HUES64 (cell line): ENCODE measurements at regions not wholly inside any gene's neighbourhood (a gene's known extent, or its start where the extent isn't known, plus 50 kb on each side); places are given as distances from the start of the nearest gene placed in this dataset.

Source experiments
- H3K27ac ChIP-seq: 2 replicates; pipeline ENCODE4 v1.7.0; 2013; ENCODE audit warnings: low read depth, low read length, inconsistent platforms
- H3K27me3 ChIP-seq: 2 replicates; pipeline ENCODE4 v1.6.1; 2013; ENCODE audit warnings: mild to moderate bottlenecking, low read length; ENCODE audit not compliant: insufficient read depth
- H3K36me3 ChIP-seq: 2 replicates; pipeline ENCODE4 v1.6.1; 2013; ENCODE audit warnings: mild to moderate bottlenecking, low read length; ENCODE audit not compliant: insufficient read depth
- H3K4me1 ChIP-seq: 2 replicates; pipeline ENCODE4 v1.6.1; 2013; ENCODE audit warnings: mild to moderate bottlenecking, low read length, moderate library complexity; ENCODE audit not compliant: insufficient read depth
- H3K4me3 ChIP-seq: 2 replicates; pipeline ENCODE4 v1.5.1; 2013; ENCODE audit warnings: mild to moderate bottlenecking, low read length, moderate library complexity
- H3K9ac ChIP-seq: 2 replicates; pipeline ENCODE4 v1.6.1; 2013; ENCODE audit warnings: mild to moderate bottlenecking, low read depth, low read length
- H3K9me3 ChIP-seq: 2 replicates; pipeline ENCODE4 v1.6.1; 2013; ENCODE audit warnings: low read depth, low read length; ENCODE audit not compliant: insufficient read depth
- WGBS: fragments of 150-250, 120-280 bp; methylation state at CpG from one replicate; pipeline ENCODE4 v1.1.7; 2013; ENCODE audit warnings: missing lambda C conversion rate; 5-methylcytosine and 5-hydroxymethylcytosine counted together

- Histone ChIP-seq H3K36me3 (no peaks in the 10 kb centered on the region), H3K27ac (no peak overlapping the region), H3K4me1 (peaks cover 6% of the 10 kb centered on the region; the same call in 1 of the 2 replicates), H3K9ac (no peak overlapping the region), H3K9me3 (no peaks in the 10 kb centered on the region; the same call in 1 of the 2 replicates), H3K27me3 (peaks cover 31% of the 10 kb centered on the region), H3K4me3 (no peak overlapping the region)
- WGBS, result 72% methylated on average over 4 of the region's 4 CpGs
Measured at GRCh38 chr9:97747201-97747965, 50.2 kb upstream of the XPA start.

DNA sequence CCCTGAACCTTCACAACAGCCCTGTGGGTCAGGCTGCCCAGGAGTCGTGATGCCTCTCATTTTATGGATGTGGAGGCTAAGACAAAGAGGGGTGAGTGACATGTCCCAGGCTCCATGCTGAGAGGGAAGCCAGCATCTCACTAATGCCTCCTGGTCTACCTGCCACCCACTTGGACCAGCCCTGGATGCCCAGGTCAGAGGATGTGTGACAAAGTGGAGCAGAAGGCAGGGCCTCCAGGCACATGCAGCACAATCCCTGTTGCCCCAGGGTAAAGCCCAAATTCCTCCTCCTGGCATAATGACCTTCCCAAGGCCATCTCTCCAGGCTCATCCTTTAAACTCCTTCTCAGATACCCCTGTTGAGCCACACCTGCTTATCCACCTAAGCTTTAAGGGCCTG, 51.4 kb upstream of the XPA start:
- WGBS, result 64% methylated on average over 1 of the region's 1 CpG
- Histone ChIP-seq H3K4me3 (no peak overlapping the region), H3K27me3 (peaks cover 20% of the 10 kb centered on the region; the same call in 1 of the 2 replicates), H3K4me1 (peaks cover 6% of the 10 kb centered on the region; the same call in 1 of the 2 replicates), H3K27ac (no peak overlapping the region), H3K9ac (no peak overlapping the region), H3K36me3 (no peaks in the 10 kb centered on the region), H3K9me3 (no peaks in the 10 kb centered on the region)

- Histone ChIP-seq H3K9me3 (0 out of 2 replicates have a peak, but pooled peaks cover 12% of the 10 kb centered on the region), H3K9ac (no peak overlapping the region), H3K27me3 (peaks cover 7% of the 10 kb centered on the region; the same call in 1 of the 2 replicates), H3K4me1 (peaks cover 6% of the 10 kb centered on the region; the same call in 1 of the 2 replicates), H3K4me3 (no peak overlapping the region), H3K27ac (no peak overlapping the region), H3K36me3 (no peaks in the 10 kb centered on the region)
- 96% methylated on average over 3 of the region's 3 CpGs for WGBS
Measured at GRCh38 chr9:97749928-97750327, 52.8 kb upstream of the XPA start.

- Histone ChIP-seq H3K9me3 (peaks cover 12% of the 10 kb centered on the region; the same call in 1 of the 2 replicates), H3K4me3 (no peak overlapping the region), H3K27ac (no peak overlapping the region), H3K9ac (no peak overlapping the region), H3K36me3 (no peaks in the 10 kb centered on the region), H3K4me1 (peaks cover 6% of the 10 kb centered on the region; the same call in 1 of the 2 replicates), H3K27me3 (peaks cover 4% of the 10 kb centered on the region; the same call in 1 of the 2 replicates)
Measured at GRCh38 chr9:97751531-97751930, 54.4 kb upstream of the XPA start.

DNA sequence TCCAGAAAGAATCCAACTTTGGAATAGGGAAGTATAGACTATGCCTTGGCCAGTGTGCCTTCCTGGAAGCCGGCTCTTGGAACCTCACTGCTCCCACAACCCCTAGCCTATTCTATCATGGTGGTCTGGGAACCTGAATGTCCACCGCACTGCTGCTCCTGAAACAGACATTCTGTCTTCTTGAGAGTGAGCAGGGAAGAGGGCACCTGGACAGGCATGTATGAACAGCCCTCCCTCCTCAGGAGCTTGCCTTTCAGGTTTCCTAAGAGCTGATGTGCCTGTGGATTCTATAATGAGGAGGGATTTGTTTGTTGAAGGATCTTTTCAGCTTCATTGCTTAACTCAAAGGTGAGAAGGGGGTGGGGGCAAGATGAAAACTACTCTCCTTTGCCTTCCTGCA, 55.1 kb upstream of the XPA start:
- Histone ChIP-seq H3K9me3 (peaks cover 12% of the 10 kb centered on the region; the same call in 1 of the 2 replicates), H3K27me3 (peaks cover 4% of the 10 kb centered on the region; the same call in 1 of the 2 replicates), H3K4me1 (peaks cover 3% of the 10 kb centered on the region; the same call in 1 of the 2 replicates), H3K27ac (no peak overlapping the region), H3K36me3 (no peaks in the 10 kb centered on the region), H3K9ac (no peak overlapping the region), H3K4me3 (no peak overlapping the region)
- WGBS, result 94% methylated on average over 2 of the region's 2 CpGs

DNA sequence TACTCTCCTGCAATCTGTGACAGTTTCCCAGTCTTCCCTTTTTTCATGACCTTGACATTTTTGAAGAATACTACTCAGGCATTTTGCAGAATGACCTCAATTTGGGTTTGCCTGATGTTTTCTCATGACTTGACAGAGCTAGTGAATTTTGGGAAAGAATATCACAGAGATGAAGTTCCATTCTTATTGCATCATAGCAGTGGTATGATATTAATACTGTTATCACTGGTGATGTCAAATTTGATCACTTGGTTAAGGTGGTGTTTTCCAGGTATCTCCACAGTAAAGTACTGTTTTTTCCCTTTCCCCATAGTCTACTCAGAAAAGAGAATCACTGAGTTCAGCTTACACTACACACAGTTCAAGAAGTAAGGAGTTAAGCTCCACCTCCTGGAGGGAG, 56.2 kb upstream of the XPA start:
- Histone ChIP-seq H3K4me1 (no peaks in the 10 kb centered on the region; the same call in 1 of the 2 replicates), H3K9me3 (peaks cover 12% of the 10 kb centered on the region; the same call in 1 of the 2 replicates), H3K27ac (no peak overlapping the region), H3K4me3 (no peak overlapping the region), H3K9ac (no peak overlapping the region), H3K36me3 (no peaks in the 10 kb centered on the region), H3K27me3 (peaks cover 4% of the 10 kb centered on the region; the same call in 1 of the 2 replicates)

DNA sequence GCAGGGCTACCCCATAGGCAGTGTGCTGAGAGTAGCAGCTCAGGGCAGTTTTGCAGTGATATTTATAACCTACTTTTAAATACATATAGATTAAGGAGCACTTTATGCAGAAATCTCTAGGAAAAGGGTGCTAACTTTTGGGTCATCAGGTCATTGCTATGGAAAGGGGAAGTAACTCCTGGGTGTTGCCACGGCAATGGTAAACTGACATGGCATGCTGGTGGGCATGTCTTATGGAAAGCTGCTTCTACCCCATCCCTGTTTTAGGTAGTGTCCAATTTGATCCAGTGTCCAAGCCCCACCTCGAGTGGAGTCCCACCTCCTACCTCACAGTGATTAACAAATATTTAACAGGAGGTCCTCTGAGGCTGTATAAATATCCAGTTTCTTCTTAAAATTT, 56.8 kb upstream of the XPA start:
- H3K36me3 ChIP-seq, result no peaks in the 10 kb centered on the region
- WGBS, result 96% methylated on average over 2 of the region's 2 CpGs
- H3K27ac ChIP-seq, result no peak overlapping the region
- no peaks in the 10 kb centered on the region for H3K4me1 ChIP-seq
- no peak overlapping the region for H3K4me3 ChIP-seq
- H3K27me3 ChIP-seq, result peaks cover 4% of the 10 kb centered on the region; the same call in 1 of the 2 replicates
- no peak overlapping the region for H3K9ac ChIP-seq
- H3K9me3 ChIP-seq, result peaks cover 12% of the 10 kb centered on the region; the same call in 1 of the 2 replicates

DNA sequence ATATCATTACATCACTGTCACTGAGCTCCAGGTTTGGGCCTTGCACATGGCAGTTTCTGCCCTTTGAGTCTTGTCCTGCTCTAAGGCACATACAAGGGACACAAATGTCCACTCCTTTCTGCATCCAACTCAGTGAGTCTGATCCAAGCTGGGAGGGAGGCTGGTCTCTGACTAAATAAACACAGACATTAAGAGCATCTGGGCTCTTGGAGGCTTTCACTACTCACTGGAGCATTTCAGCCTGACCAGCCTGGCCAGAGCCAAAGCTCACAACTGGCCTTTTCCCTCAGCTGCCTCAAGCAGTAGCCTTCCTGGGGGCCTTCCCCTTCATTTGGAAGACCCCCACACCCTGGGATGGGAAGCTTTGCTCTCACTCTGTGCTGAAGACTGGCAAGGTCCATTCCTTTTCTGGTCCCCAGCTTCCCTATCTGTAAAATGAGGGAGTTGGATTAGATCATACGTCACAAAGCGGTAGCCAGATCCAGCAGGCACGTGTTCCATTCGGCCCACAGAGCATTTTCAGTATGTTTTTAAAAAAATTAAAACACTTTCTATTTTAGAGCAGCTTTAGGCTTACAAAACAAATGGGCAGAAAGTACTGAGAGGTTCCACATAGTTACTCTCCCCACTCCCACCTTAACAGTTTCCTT, 58.6 kb upstream of the XPA start:
- H3K9ac ChIP-seq, result no peak overlapping the region
- peaks cover 12% of the 10 kb centered on the region for H3K27me3 ChIP-seq
- no peak overlapping the region for H3K4me3 ChIP-seq
- WGBS, result 96% methylated on average over 4 of the region's 4 CpGs
- no peaks in the 10 kb centered on the region for H3K4me1 ChIP-seq
- no peak overlapping the region for H3K27ac ChIP-seq
- peaks cover 12% of the 10 kb centered on the region; the same call in 1 of the 2 replicates for H3K9me3 ChIP-seq
- no peaks in the 10 kb centered on the region for H3K36me3 ChIP-seq

- no peaks in the 10 kb centered on the region for H3K4me1 ChIP-seq
- H3K4me3 ChIP-seq, result no peak overlapping the region
- H3K27ac ChIP-seq, result no peak overlapping the region
- H3K9ac ChIP-seq, result no peak overlapping the region
- no peaks in the 10 kb centered on the region for H3K36me3 ChIP-seq
- peaks cover 12% of the 10 kb centered on the region; the same call in 1 of the 2 replicates for H3K9me3 ChIP-seq
- WGBS, result 65% methylated on average over 3 of the region's 3 CpGs
- H3K27me3 ChIP-seq, result peaks cover 19% of the 10 kb centered on the region; the same call in 1 of the 2 replicates
Measured at GRCh38 chr9:97756991-97757390, 59.9 kb upstream of the XPA start.

DNA sequence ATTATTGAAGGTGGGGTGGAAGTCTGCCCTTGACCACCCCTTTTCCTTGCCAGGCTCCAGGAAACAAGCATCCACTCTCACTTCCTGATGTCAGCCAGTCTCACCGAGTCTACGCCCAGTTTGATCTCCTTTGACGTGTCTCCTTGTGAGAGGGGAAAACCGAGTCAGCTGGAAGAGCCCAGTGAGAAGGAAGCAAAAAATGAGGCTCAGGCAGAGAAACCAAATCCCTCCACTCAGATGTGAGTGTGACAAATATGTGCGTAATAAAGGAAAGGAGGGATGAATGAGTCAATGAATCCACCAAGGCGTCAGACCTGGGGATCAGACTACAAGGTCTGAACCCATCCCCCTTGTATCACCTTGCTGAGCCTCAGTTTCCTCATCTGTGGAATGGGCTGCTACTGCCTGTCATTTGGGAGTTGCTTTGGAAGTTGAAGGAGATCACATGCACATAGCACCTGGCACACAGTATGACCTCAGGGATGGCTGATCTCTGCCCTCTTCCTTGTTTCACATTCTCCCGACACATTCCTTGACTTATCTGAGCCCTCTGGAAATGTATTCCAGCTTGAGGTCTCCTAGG, 61.3 kb upstream of the XPA start:
- peaks cover 16% of the 10 kb centered on the region; the same call in 1 of the 2 replicates for H3K27me3 ChIP-seq
- H3K4me3 ChIP-seq, result no peak overlapping the region
- H3K9me3 ChIP-seq, result peaks cover 12% of the 10 kb centered on the region; the same call in 1 of the 2 replicates
- no peak overlapping the region for H3K27ac ChIP-seq
- H3K4me1 ChIP-seq, result no peaks in the 10 kb centered on the region
- 89% methylated on average over 7 of the region's 7 CpGs for WGBS
- no peaks in the 10 kb centered on the region for H3K36me3 ChIP-seq
- H3K9ac ChIP-seq, result no peak overlapping the region
